HEK293 (cell line): ENCODE measurements at regions not wholly inside any gene's neighbourhood (a gene's known extent, or its start where the extent isn't known, plus 50 kb on each side); places are given as distances from the start of the nearest gene placed in this dataset.
"Not testable (repeated sequence)": the region's sequence is repeated elsewhere in the genome, so short reads cannot be mapped to it uniquely, and the experiment has no call there.

Experiments used
- CTCF ChIA-PET: fragments of 350-600 bp; formaldehyde crosslinking; extraction: SDS; loops from one replicate; lab custom pipeline; 2021; ENCODE audit warnings: antibody characterized with exemption; lab: Yijun Ruan, JAX
- POLR2A ChIA-PET: fragments of 300-600 bp; formaldehyde crosslinking; extraction: SDS; loops from one replicate; lab custom pipeline; 2020; ENCODE audit warnings: antibody characterized with exemption, inconsistent platforms; lab: Yijun Ruan, JAX
- H3K27ac ChIP-seq: fragments of 200-500 bp; sonication (Bioruptor generic); 2 replicates; pipeline ENCODE4 v1.5.1; 2014; ENCODE audit warnings: low read depth, low read length, control low read depth, inconsistent platforms; ENCODE audit errors: extremely low read depth
- H3K36me3 ChIP-seq, 2 experiments: fragments of 200-500 bp in 1 of 2; sonication (Bioruptor generic) in 1 of 2; 1 replicate in 1 of 2; 2 replicates in 1 of 2; pipeline ENCODE4 v1.5.1; 2014 to 2017; ENCODE audit warnings: inconsistent platforms in 2 of 2, low read length in 2 of 2; ENCODE audit not compliant: control insufficient read depth in 2 of 2, insufficient read depth in 1 of 2
- H3K4me1 ChIP-seq: fragments of 200-500 bp; sonication (Bioruptor generic); 2 replicates; pipeline ENCODE4 v1.5.1; 2014; ENCODE audit warnings: mild to moderate bottlenecking, low read length, inconsistent platforms; ENCODE audit not compliant: control insufficient read depth, insufficient read depth
- H3K4me3 ChIP-seq: 2 replicates; pipeline ENCODE4 v1.5.1; 2011; ENCODE audit warnings: low read depth, mild to moderate bottlenecking, control low read depth, low read length, moderate library complexity
- H3K9me3 ChIP-seq: fragments of 200-500 bp; sonication (Bioruptor generic); 2 replicates; pipeline ENCODE4 v1.5.1; 2014; ENCODE audit warnings: low read depth, low read length, inconsistent platforms; ENCODE audit not compliant: control insufficient read depth, insufficient read depth
- GLIS2 ChIP-seq: fragments of 450-650 bp; formaldehyde crosslinking; IDR thresholded peaks from 2 replicates; pipeline ENCODE4 v1.5.1; 2016; ENCODE audit warnings: missing biosample characterization, missing genetic modification characterization
- HOXC10 ChIP-seq: sonication (generic); formaldehyde crosslinking; IDR thresholded peaks from 2 replicates; pipeline ENCODE4 v1.8.1; 2023; ENCODE audit warnings: mild to moderate bottlenecking, missing genetic modification reagents
- OSR2 ChIP-seq: fragments of 450-650 bp; formaldehyde crosslinking; IDR thresholded peaks from 2 replicates; pipeline ENCODE4 v1.5.1; 2016; ENCODE audit warnings: missing biosample characterization, missing genetic modification characterization
- ZNF138 ChIP-seq: fragments of 450-650 bp; formaldehyde crosslinking; IDR thresholded peaks from 2 replicates; pipeline ENCODE4 v1.5.1; 2016; ENCODE audit warnings: missing biosample characterization, missing genetic modification characterization, borderline replicate concordance
- ZNF239 ChIP-seq: fragments of 450-650 bp; formaldehyde crosslinking; IDR thresholded peaks from 2 replicates; pipeline ENCODE4 v1.5.1; 2016; ENCODE audit warnings: missing biosample characterization, missing genetic modification characterization
- ZNF280D ChIP-seq: fragments of 450-650 bp; formaldehyde crosslinking; IDR thresholded peaks from 2 replicates; pipeline ENCODE4 v1.5.1; 2016; ENCODE audit warnings: missing biosample characterization, missing genetic modification characterization
- ZNF513 ChIP-seq: fragments of 450-650 bp; IDR thresholded peaks from 2 replicates; pipeline ENCODE4 v1.5.1; 2018; ENCODE audit warnings: missing biosample characterization, missing genetic modification characterization
- ZNF521 ChIP-seq: fragments of 450-650 bp; formaldehyde crosslinking; IDR thresholded peaks from 2 replicates; pipeline ENCODE4 v1.5.1; 2017; ENCODE audit warnings: missing biosample characterization, mild to moderate bottlenecking, missing genetic modification characterization
- ZNF624 ChIP-seq: fragments of 450-650 bp; formaldehyde crosslinking; IDR thresholded peaks from 2 replicates; pipeline ENCODE4 v1.5.1; 2017; ENCODE audit warnings: missing biosample characterization, missing genetic modification characterization
- ZNF747 ChIP-seq: fragments of 450-650 bp; formaldehyde crosslinking; IDR thresholded peaks from 2 replicates; pipeline ENCODE4 v1.5.1; 2016; ENCODE audit warnings: missing biosample characterization, missing genetic modification characterization
- ZNF792 ChIP-seq: fragments of 450-650 bp; formaldehyde crosslinking; IDR thresholded peaks from 2 replicates; pipeline ENCODE4 v1.5.1; 2016; ENCODE audit warnings: missing biosample characterization, missing genetic modification characterization

GRCh38 chr12:27859648-27860047 is 79.6 kb upstream of the MANSC4 start:
- H3K4me3 ChIP-seq, result no peak overlapping the region
- H3K36me3 ChIP-seq, result no peaks in the 10 kb centered on the region
- TF ChIP-seq ZNF138 (tag by site-specific recombination) (no peak), ZNF521 (tag by site-specific recombination) (no peak)
- H3K4me1 ChIP-seq, result no peaks in the 10 kb centered on the region
- no peaks in the 10 kb centered on the region for H3K9me3 ChIP-seq
- ChIA-PET CTCF (no interaction called here), POLR2A (no interaction called here)
- H3K27ac ChIP-seq, result no peak overlapping the region

GRCh38 chr12:27857006-27857405 is 77.0 kb upstream of the MANSC4 start:
- H3K4me3 ChIP-seq, H3K36me3 ChIP-seq, POLR2A ChIA-PET, H3K4me1 ChIP-seq, H3K9me3 ChIP-seq, CTCF ChIA-PET, H3K27ac ChIP-seq: not testable (repeated sequence)

GRCh38 chr12:27852742-27853141 is 72.7 kb upstream of the MANSC4 start:
- CTCF ChIA-PET, result no interaction called here
- no peak for TF ChIP-seq ZNF792 (tag by site-specific recombination)
- no peak for TF ChIP-seq OSR2 (tag by site-specific recombination)
- no peak for TF ChIP-seq GLIS2
- TF ChIP-seq HOXC10, result no peak
- TF ChIP-seq ZNF239 (tag by site-specific recombination), result no peak
- TF ChIP-seq ZNF624 (tag by site-specific recombination), result no peak
- TF ChIP-seq ZNF280D (tag by site-specific recombination), result no peak
- TF ChIP-seq ZNF513 (tag by site-specific recombination), result no peak
- no peak for TF ChIP-seq ZNF747
- TF ChIP-seq, all 188 proteins: peak for 0

More at GRCh38 chr12:27852742-27853141, 72.7 kb upstream of the MANSC4 start:
- no peaks in the 10 kb centered on the region for H3K9me3 ChIP-seq
- no peaks in the 10 kb centered on the region for H3K4me1 ChIP-seq
- no peak overlapping the region for H3K27ac ChIP-seq
- H3K4me3 ChIP-seq, result no peak overlapping the region
- POLR2A ChIA-PET, result no interaction called here
- H3K36me3 ChIP-seq, result no peaks in the 10 kb centered on the region
